Osteocyte (in vitro differentiated cells): ENCODE measurements at regions not wholly inside any gene's neighbourhood (a gene's known extent, or its start where the extent isn't known, plus 50 kb on each side); places are given as distances from the start of the nearest gene placed in this dataset.

Experiments
- DNase-seq: peaks from one replicate; pipeline ENCODE4 v3.0.0; 2021; ENCODE audit warnings: mixed read lengths; ENCODE audit not compliant: unreplicated experiment; ENCODE audit errors: extremely low spot score
- H3K27ac Mint-ChIP-seq: one replicate; pipeline ENCODE4 v1.8.0; 2021; ENCODE audit warnings: mild to moderate bottlenecking, mixed read lengths; ENCODE audit not compliant: unreplicated experiment
- H3K27me3 Mint-ChIP-seq: one replicate; pipeline ENCODE4 v1.8.0; 2021; ENCODE audit warnings: mixed read lengths; ENCODE audit not compliant: unreplicated experiment
- H3K36me3 Mint-ChIP-seq: one replicate; pipeline ENCODE4 v1.8.0; 2021; ENCODE audit warnings: mixed read lengths; ENCODE audit not compliant: unreplicated experiment
- H3K4me1 Mint-ChIP-seq: one replicate; pipeline ENCODE4 v1.8.0; 2021; ENCODE audit warnings: mixed read lengths; ENCODE audit not compliant: unreplicated experiment
- H3K4me3 Mint-ChIP-seq: one replicate; pipeline ENCODE4 v1.8.0; 2021; ENCODE audit warnings: mild to moderate bottlenecking, moderate library complexity, mixed read lengths; ENCODE audit not compliant: unreplicated experiment
- H3K9me3 Mint-ChIP-seq: one replicate; pipeline ENCODE4 v1.8.0; 2021; ENCODE audit warnings: mixed read lengths; ENCODE audit not compliant: unreplicated experiment
- TF ChIP-seq, protein P1 (sequence below): fragments of 200-600 bp; sonication (generic); IDR thresholded peaks from 2 replicates; pipeline ENCODE4 v1.5.0; 2021; ENCODE audit warnings: antibody characterized with exemption, mild to moderate bottlenecking, moderate library complexity

- TF ChIP-seq, protein P1, sequence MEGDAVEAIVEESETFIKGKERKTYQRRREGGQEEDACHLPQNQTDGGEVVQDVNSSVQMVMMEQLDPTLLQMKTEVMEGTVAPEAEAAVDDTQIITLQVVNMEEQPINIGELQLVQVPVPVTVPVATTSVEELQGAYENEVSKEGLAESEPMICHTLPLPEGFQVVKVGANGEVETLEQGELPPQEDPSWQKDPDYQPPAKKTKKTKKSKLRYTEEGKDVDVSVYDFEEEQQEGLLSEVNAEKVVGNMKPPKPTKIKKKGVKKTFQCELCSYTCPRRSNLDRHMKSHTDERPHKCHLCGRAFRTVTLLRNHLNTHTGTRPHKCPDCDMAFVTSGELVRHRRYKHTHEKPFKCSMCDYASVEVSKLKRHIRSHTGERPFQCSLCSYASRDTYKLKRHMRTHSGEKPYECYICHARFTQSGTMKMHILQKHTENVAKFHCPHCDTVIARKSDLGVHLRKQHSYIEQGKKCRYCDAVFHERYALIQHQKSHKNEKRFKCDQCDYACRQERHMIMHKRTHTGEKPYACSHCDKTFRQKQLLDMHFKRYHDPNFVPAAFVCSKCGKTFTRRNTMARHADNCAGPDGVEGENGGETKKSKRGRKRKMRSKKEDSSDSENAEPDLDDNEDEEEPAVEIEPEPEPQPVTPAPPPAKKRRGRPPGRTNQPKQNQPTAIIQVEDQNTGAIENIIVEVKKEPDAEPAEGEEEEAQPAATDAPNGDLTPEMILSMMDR: no peak
- H3K4me1 Mint-ChIP-seq: no peaks in the 10 kb centered on the region
- H3K27ac Mint-ChIP-seq: no peak overlapping the region
- no peaks in the 10 kb centered on the region for H3K36me3 Mint-ChIP-seq
- no peaks in the 10 kb centered on the region for H3K27me3 Mint-ChIP-seq
- no peak overlapping the region for H3K4me3 Mint-ChIP-seq
- no peaks in the 10 kb centered on the region for H3K9me3 Mint-ChIP-seq
- DNase-seq: no peak
These were observed 93.0 kb upstream of the GRIK3 start for GRCh38 chr1:37127254-37127748.

DNA sequence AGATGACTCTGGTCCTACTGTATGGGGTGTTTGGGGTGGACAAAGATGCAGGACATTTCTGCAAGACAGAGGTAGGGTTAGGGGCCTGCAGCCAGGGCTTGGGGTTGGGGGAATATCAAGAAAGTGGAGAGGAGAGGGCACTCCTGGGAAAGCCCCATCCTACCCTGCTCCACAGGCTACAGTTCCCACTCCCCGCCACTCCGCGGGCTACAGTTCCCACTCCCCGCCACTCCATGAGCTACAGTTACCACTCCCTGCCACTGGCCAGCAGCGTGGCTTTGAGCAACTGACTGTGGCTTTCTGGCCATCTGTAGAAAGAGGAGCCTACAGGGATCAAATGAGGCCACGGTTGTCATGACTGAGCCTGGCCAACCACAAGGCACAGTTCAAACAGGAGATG, 93.8 kb upstream of the GRIK3 start:
- Mint-ChIP-seq H3K9me3 (no peaks in the 10 kb centered on the region), H3K27me3 (no peaks in the 10 kb centered on the region), H3K27ac (no peak overlapping the region), H3K4me3 (no peak overlapping the region), H3K36me3 (no peaks in the 10 kb centered on the region), H3K4me1 (no peaks in the 10 kb centered on the region)
- no peak for DNase-seq
- TF ChIP-seq, protein P1: no peak

GRCh38 chr1:37130221-37130948, 96.1 kb upstream of the GRIK3 start:
- TF ChIP-seq, protein P1: no peak
- H3K4me3 Mint-ChIP-seq: no peak overlapping the region
- no peaks in the 10 kb centered on the region for H3K36me3 Mint-ChIP-seq
- no peaks in the 10 kb centered on the region for H3K27me3 Mint-ChIP-seq
- H3K9me3 Mint-ChIP-seq: no peaks in the 10 kb centered on the region
- H3K27ac Mint-ChIP-seq: no peak overlapping the region
- DNase-seq: no peak
- H3K4me1 Mint-ChIP-seq: no peaks in the 10 kb centered on the region

DNA sequence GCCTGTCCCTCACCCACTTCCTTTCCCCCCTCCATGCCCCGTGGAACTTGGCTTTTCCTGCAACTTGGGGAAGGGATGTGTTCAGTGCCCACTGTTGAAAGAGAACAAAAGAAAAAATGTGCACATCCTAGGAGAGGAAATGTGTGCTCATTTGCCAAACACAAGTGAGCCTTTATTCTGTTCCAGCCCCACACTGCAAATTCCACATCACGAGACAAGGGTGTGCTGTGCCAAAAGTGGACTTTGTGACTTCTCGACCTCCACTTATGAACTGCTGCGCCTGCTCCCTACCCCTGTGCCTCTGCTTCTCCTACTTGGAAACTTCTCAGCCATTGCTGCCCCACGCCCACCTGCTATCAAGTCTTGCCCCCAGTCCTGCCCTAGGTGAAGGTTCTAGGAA, 97.0 kb upstream of the GRIK3 start:
- H3K27ac Mint-ChIP-seq: no peak overlapping the region
- no peak for DNase-seq
- no peak overlapping the region for H3K4me3 Mint-ChIP-seq
- H3K27me3 Mint-ChIP-seq: no peaks in the 10 kb centered on the region
- TF ChIP-seq, protein P1: no peak
- no peaks in the 10 kb centered on the region for H3K9me3 Mint-ChIP-seq
- no peaks in the 10 kb centered on the region for H3K4me1 Mint-ChIP-seq
- H3K36me3 Mint-ChIP-seq: no peaks in the 10 kb centered on the region

- no peaks in the 10 kb centered on the region for H3K27me3 Mint-ChIP-seq
- H3K4me3 Mint-ChIP-seq: no peak overlapping the region
- no peaks in the 10 kb centered on the region for H3K4me1 Mint-ChIP-seq
- no peak for DNase-seq
- H3K27ac Mint-ChIP-seq: no peak overlapping the region
- TF ChIP-seq, protein P1: no peak
- no peaks in the 10 kb centered on the region for H3K9me3 Mint-ChIP-seq
- H3K36me3 Mint-ChIP-seq: no peaks in the 10 kb centered on the region
These were observed 99.2 kb upstream of the GRIK3 start for GRCh38 chr1:37133276-37134145.
